ENCODE measurements at regions not wholly inside any gene's neighbourhood (a gene's known extent, or its start where the extent isn't known, plus 50 kb on each side); places are given as distances from the start of the nearest gene placed in this dataset.

- no peak for TF ChIP-seq CTCF (IDR thresholded peaks at IDR 0.05)
- no peak for TF ChIP-seq POLR2A (IDR thresholded peaks at IDR 0.05)
Observed at GRCh38 chr2:191759680-191760079, 81.7 kb downstream of the NABP1 start.

Data from tibial nerve (tissue), 3 donors.